ENCODE measurements at regions not wholly inside any gene's neighbourhood (a gene's known extent, or its start where the extent isn't known, plus 50 kb on each side); places are given as distances from the start of the nearest gene placed in this dataset.

DNA sequence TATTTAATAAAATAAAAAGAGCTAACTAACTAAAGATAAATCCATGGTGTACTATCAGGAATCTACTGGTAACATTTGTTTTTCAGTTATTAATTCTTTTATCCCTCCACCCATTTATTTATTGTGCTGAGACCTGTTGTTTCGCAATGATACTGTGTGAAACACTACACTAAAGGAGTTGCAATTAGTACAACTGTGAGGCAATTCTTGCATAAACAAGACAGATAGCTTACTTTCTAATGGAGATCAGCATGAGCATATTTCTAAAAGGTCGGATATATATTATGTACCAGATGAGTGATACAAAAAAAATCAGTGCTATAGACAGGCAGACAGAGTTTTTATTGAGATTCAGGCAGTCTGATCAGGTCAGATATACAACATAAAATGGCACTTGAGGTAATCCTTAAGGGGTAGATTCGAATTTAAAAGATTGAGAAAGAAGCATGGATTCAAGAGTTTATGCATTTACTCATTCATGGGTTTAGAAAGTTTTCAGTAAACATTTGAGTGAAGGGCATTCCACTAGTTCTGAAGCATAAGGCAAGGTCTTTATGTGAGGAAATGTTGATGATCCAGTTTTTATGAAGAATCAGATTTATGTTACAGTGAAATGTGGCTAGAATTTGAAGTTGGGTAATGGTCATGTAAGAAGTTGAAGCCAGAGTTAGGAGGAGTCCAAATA lies 147.6 kb downstream of the POLR1F start:
- no peaks in the 10 kb centered on the region for H3K79me2 ChIP-seq (ENCODE audit: insufficient read depth, low read length)
- no peak overlapping the region for H2AFZ ChIP-seq (ENCODE audit: low read depth, low read length)
- H3K9ac ChIP-seq (ENCODE audit: low read depth, low read length) = no peak overlapping the region
- H3K9me3 ChIP-seq (ENCODE audit: insufficient read depth, low read length, severe bottlenecking) = no peaks in the 10 kb centered on the region
- TF ChIP-seq EZH2 (IDR thresholded peaks at IDR 0.05; ENCODE audit: borderline replicate concordance, low read depth, low read length, severe bottlenecking) = no peak
- TF ChIP-seq, protein P1, sequence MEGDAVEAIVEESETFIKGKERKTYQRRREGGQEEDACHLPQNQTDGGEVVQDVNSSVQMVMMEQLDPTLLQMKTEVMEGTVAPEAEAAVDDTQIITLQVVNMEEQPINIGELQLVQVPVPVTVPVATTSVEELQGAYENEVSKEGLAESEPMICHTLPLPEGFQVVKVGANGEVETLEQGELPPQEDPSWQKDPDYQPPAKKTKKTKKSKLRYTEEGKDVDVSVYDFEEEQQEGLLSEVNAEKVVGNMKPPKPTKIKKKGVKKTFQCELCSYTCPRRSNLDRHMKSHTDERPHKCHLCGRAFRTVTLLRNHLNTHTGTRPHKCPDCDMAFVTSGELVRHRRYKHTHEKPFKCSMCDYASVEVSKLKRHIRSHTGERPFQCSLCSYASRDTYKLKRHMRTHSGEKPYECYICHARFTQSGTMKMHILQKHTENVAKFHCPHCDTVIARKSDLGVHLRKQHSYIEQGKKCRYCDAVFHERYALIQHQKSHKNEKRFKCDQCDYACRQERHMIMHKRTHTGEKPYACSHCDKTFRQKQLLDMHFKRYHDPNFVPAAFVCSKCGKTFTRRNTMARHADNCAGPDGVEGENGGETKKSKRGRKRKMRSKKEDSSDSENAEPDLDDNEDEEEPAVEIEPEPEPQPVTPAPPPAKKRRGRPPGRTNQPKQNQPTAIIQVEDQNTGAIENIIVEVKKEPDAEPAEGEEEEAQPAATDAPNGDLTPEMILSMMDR (IDR thresholded peaks at IDR 0.05; ENCODE audit: borderline replicate concordance, extremely low read depth, low read length, poor library complexity, severe bottlenecking) = no peak
- DNase-seq (no peak), ATAC-seq (ENCODE audit: insufficient read depth, low read depth) (no peak)
- no peaks in the 10 kb centered on the region for H3K27me3 ChIP-seq (ENCODE audit: insufficient read depth, low read length, poor library complexity)
- no peaks in the 10 kb centered on the region for H3K4me1 ChIP-seq (ENCODE audit: insufficient read depth, low read length)
- H3K27ac ChIP-seq (ENCODE audit: low read length) = no peak overlapping the region
- no peak overlapping the region for H3K4me3 ChIP-seq (ENCODE audit: low read depth in 1 of 2, low read length in 2 of 2)
- no peaks in the 10 kb centered on the region for H4K20me1 ChIP-seq (ENCODE audit: insufficient read depth, low read length)
- no peaks in the 10 kb centered on the region for H3K36me3 ChIP-seq (ENCODE audit: insufficient read depth, low read length)
- H3K4me2 ChIP-seq (ENCODE audit: insufficient read depth, low read length) = no peak overlapping the region

DNA sequence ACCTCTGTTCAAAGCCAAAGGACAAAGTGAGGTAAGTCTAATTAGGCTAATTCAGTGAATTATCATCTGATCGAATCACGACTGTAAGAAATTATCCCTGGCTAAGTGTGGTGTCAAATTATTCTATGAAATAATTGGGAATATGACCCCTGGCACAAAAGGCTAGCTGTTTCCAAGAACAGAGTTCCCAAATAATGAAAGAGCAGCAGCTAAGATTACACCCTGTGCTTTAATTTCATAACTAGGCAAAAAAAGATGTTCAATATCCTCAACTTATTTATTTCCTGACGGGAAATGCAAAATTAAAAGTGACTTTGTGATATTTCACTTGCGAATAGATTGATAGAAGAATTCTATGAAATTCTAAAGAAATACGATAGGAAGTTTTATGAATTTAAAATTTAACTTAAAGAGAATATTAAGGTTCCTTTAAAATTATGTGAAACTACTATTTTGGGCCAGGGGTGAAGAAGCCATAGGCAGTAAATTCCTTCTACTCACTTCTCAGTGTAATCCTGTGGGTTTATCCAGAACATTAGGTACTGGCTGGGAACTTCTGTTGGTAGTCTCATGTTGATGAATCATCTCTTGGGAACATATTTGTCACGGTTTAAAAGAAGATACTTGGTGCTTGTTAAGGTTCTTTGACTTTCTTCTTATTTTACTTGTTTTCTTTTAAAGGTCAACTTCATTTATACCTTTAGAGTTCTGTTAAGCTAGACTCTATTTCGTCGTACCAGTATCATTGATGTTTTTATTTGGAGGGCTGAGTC lies 148.5 kb downstream of the POLR1F start:
- Histone ChIP-seq H3K4me2 (ENCODE audit: insufficient read depth, low read length) (no peak overlapping the region), H3K9me3 (ENCODE audit: insufficient read depth, low read length, severe bottlenecking) (no peaks in the 10 kb centered on the region), H4K20me1 (ENCODE audit: insufficient read depth, low read length) (no peaks in the 10 kb centered on the region), H3K4me1 (ENCODE audit: insufficient read depth, low read length) (no peaks in the 10 kb centered on the region), H3K27me3 (ENCODE audit: insufficient read depth, low read length, poor library complexity) (no peaks in the 10 kb centered on the region), H3K36me3 (ENCODE audit: insufficient read depth, low read length) (no peaks in the 10 kb centered on the region), H3K79me2 (ENCODE audit: insufficient read depth, low read length) (no peaks in the 10 kb centered on the region), H3K4me3 (ENCODE audit: low read depth in 1 of 2, low read length in 2 of 2) (no peak overlapping the region), H2AFZ (ENCODE audit: low read depth, low read length) (no peak overlapping the region), H3K27ac (ENCODE audit: low read length) (no peak overlapping the region), H3K9ac (ENCODE audit: low read depth, low read length) (no peak overlapping the region)
- no peak for TF ChIP-seq EZH2 (IDR thresholded peaks at IDR 0.05; ENCODE audit: borderline replicate concordance, low read depth, low read length, severe bottlenecking)
- TF ChIP-seq, protein P1 (IDR thresholded peaks at IDR 0.05; ENCODE audit: borderline replicate concordance, extremely low read depth, low read length, poor library complexity, severe bottlenecking) = no peak
- ATAC-seq (ENCODE audit: insufficient read depth, low read depth) (no peak), DNase-seq (no peak)

DNA sequence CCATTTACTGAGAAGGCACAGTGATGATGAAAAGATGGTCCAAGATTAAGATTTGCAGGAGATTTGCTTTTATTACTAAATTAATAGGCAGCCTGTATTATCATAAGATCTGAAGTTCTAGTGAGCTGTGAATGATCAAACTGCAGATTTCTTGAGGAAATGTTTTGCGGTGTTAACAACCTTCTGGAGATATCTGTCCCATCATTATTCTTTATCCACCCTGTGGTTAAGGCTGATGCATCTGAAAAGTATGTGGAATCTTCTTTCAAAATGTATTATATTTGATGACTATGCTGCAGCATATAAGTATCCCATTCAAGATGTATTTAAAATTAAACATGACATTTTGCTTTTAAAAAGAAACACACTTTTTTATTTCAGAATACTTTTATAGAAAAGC lies 150.3 kb downstream of the POLR1F start:
- Histone ChIP-seq H3K9ac (ENCODE audit: low read depth, low read length) (no peak overlapping the region), H3K4me3 (ENCODE audit: low read depth in 1 of 2, low read length in 2 of 2) (no peak overlapping the region), H3K4me2 (ENCODE audit: insufficient read depth, low read length) (no peak overlapping the region), H3K4me1 (ENCODE audit: insufficient read depth, low read length) (no peaks in the 10 kb centered on the region), H3K27ac (ENCODE audit: low read length) (no peak overlapping the region), H3K79me2 (ENCODE audit: insufficient read depth, low read length) (no peaks in the 10 kb centered on the region), H3K36me3 (ENCODE audit: insufficient read depth, low read length) (no peaks in the 10 kb centered on the region), H4K20me1 (ENCODE audit: insufficient read depth, low read length) (no peaks in the 10 kb centered on the region), H2AFZ (ENCODE audit: low read depth, low read length) (no peak overlapping the region), H3K9me3 (ENCODE audit: insufficient read depth, low read length, severe bottlenecking) (no peaks in the 10 kb centered on the region), H3K27me3 (ENCODE audit: insufficient read depth, low read length, poor library complexity) (no peaks in the 10 kb centered on the region)
- DNase-seq = no peak
- no peak for ATAC-seq (ENCODE audit: insufficient read depth, low read depth)
- TF ChIP-seq, protein P1 (IDR thresholded peaks at IDR 0.05; ENCODE audit: borderline replicate concordance, extremely low read depth, low read length, poor library complexity, severe bottlenecking) = no peak
- no peak for TF ChIP-seq EZH2 (IDR thresholded peaks at IDR 0.05; ENCODE audit: borderline replicate concordance, low read depth, low read length, severe bottlenecking)
